Keratinocyte (primary cell): ENCODE measurements at regions not wholly inside any gene's neighbourhood (a gene's known extent, or its start where the extent isn't known, plus 50 kb on each side); places are given as distances from the start of the nearest gene placed in this dataset.

Experiments
- DNase-seq: peaks from one replicate; pipeline ENCODE4 v3.0.0-alpha.2; 2011; ENCODE audit warnings: low read depth, missing footprints, low spot score
- FAIRE-seq: peaks from 2 replicates; lab custom pipeline; 2011; peaks lifted over from hg19 to GRCh38; lab: Jason Lieb, UNC
- H2AFZ ChIP-seq: 2 replicates; pipeline ENCODE4 v1.6.0; 2012; ENCODE audit warnings: low read length, control low read depth, inconsistent platforms; ENCODE audit not compliant: control insufficient read depth
- H3K27ac ChIP-seq: 2 replicates; pipeline ENCODE4 v1.5.1; 2011; ENCODE audit warnings: low read length; ENCODE audit not compliant: control insufficient read depth, insufficient read depth
- H3K27me3 ChIP-seq: 3 replicates; pipeline ENCODE4 v1.6.0; 2011; ENCODE audit warnings: low read length; ENCODE audit not compliant: control insufficient read depth, insufficient read depth; ENCODE audit errors: extremely low read depth
- H3K36me3 ChIP-seq, 2 experiments: 2 replicates in 1 of 2; 3 replicates in 1 of 2; pipeline ENCODE4 v1.5.1; 2011; ENCODE audit warnings: low read length in 2 of 2, mild to moderate bottlenecking in 1 of 2; ENCODE audit not compliant: control insufficient read depth in 2 of 2, insufficient read depth in 2 of 2; ENCODE audit errors: extremely low read depth in 1 of 2
- H3K4me1 ChIP-seq: 3 replicates; pipeline ENCODE4 v1.5.1; 2011; ENCODE audit warnings: low read length; ENCODE audit not compliant: control insufficient read depth, insufficient read depth; ENCODE audit errors: extremely low read depth
- H3K4me2 ChIP-seq: 3 replicates; pipeline ENCODE4 v1.6.0; 2011; ENCODE audit warnings: low read depth, low read length; ENCODE audit not compliant: control insufficient read depth, insufficient read depth; ENCODE audit errors: extremely low read depth
- H3K4me3 ChIP-seq, 3 experiments: fragments of 200-600 bp in 1 of 3; sonication (generic) in 1 of 3; 2 replicates in 2 of 3; 3 replicates in 1 of 3; pipeline ENCODE4 v1.5.1; 2011 to 2016; ENCODE audit warnings: low read length in 3 of 3, mild to moderate bottlenecking in 3 of 3, control low read depth in 2 of 3, inconsistent platforms in 1 of 3, low read depth in 1 of 3, mixed read lengths in 1 of 3, mixed run types in 1 of 3, moderate library complexity in 1 of 3; ENCODE audit not compliant: control insufficient read depth in 2 of 3, insufficient read depth in 2 of 3; ENCODE audit errors: extremely low read depth in 1 of 3
- H3K79me2 ChIP-seq: 2 replicates; pipeline ENCODE4 v1.6.0; 2012; ENCODE audit warnings: low read length; ENCODE audit not compliant: control insufficient read depth, insufficient read depth
- H3K9ac ChIP-seq: 3 replicates; pipeline ENCODE4 v1.6.0; 2011; ENCODE audit warnings: low read length; ENCODE audit not compliant: control insufficient read depth, insufficient read depth; ENCODE audit errors: extremely low read depth
- H3K9me1 ChIP-seq: 3 replicates; pipeline ENCODE4 v1.6.0; 2011; ENCODE audit warnings: low read length; ENCODE audit not compliant: control insufficient read depth, insufficient read depth; ENCODE audit errors: extremely low read depth
- H3K9me3 ChIP-seq: 2 replicates; pipeline ENCODE4 v1.5.1; 2012; ENCODE audit warnings: low read depth, low read length; ENCODE audit not compliant: control insufficient read depth
- H4K20me1 ChIP-seq: 3 replicates; pipeline ENCODE4 v1.6.0; 2011; ENCODE audit warnings: low read length; ENCODE audit not compliant: control insufficient read depth, insufficient read depth; ENCODE audit errors: extremely low read depth
- CTCF ChIP-seq, 3 experiments: IDR thresholded peaks in 1 of 3; conservative IDR thresholded peaks in 1 of 3; optimal IDR thresholded peaks in 1 of 3; 2 replicates in 2 of 3; 3 replicates in 1 of 3; pipeline versions ENCODE3 to v1.5.1; 2011; ENCODE audit warnings: low read length in 3 of 3, mild to moderate bottlenecking in 3 of 3, moderate library complexity in 2 of 3, control low read depth in 1 of 3, inconsistent platforms in 1 of 3; ENCODE audit not compliant: insufficient read depth in 2 of 3; ENCODE audit errors: extremely low read depth in 1 of 3
- EZH2 ChIP-seq: IDR thresholded peaks from one replicate; pipeline ENCODE4 v1.6.1; 2012; ENCODE audit warnings: inconsistent platforms, mild to moderate bottlenecking, low read length, moderate library complexity
- dilution Hi-C: fragments of 300-500 bp; cut with MboI; formaldehyde crosslinking; loops from one replicate; pipeline ENCODE4 v1.7.0; 2020; ENCODE audit warnings: low sequenced_read_pairs; ENCODE audit not compliant: extremely low pct_ligation_motif_present

- FAIRE-seq (no peak), DNase-seq (no peak)
- no peak overlapping the region for H3K4me3 ChIP-seq
- no peak overlapping the region for H3K9ac ChIP-seq
- H3K9me3 ChIP-seq, result no peaks in the 10 kb centered on the region
- H3K4me1 ChIP-seq, result no peaks in the 10 kb centered on the region
- dilution Hi-C loops, result no loop called here
- H4K20me1 ChIP-seq, result no peaks in the 10 kb centered on the region
- no peaks in the 10 kb centered on the region for H3K27me3 ChIP-seq
- H3K36me3 ChIP-seq, result no peaks in the 10 kb centered on the region
- H3K79me2 ChIP-seq, result no peaks in the 10 kb centered on the region
- no peak overlapping the region for H3K4me2 ChIP-seq
- H3K27ac ChIP-seq, result no peak overlapping the region
- no peak overlapping the region for H2AFZ ChIP-seq
- H3K9me1 ChIP-seq, result no peaks in the 10 kb centered on the region
- TF ChIP-seq CTCF (optimal IDR thresholded peaks at IDR 0.05 in 1 of 3, IDR thresholded peaks at IDR 0.05 in 1 of 3, conservative IDR thresholded peaks at IDR 0.05 in 1 of 3; ENCODE audit: extremely low read depth in 1 of 3, insufficient read depth in 2 of 3, low read length in 3 of 3) (no peak), EZH2 (no peak)
These were observed 492.6 kb upstream of the CADM1 start for GRCh38 chr11:115996808-115997188.

- no peaks in the 10 kb centered on the region for H3K9me3 ChIP-seq
- DNase-seq (no peak), FAIRE-seq (no peak)
- no peaks in the 10 kb centered on the region for H4K20me1 ChIP-seq
- H3K9me1 ChIP-seq, result no peaks in the 10 kb centered on the region
- no peak overlapping the region for H3K27ac ChIP-seq
- H3K4me3 ChIP-seq, result no peak overlapping the region
- no peak for TF ChIP-seq CTCF (optimal IDR thresholded peaks at IDR 0.05 in 1 of 3, IDR thresholded peaks at IDR 0.05 in 1 of 3, conservative IDR thresholded peaks at IDR 0.05 in 1 of 3; ENCODE audit: extremely low read depth in 1 of 3, insufficient read depth in 2 of 3, low read length in 3 of 3)
- TF ChIP-seq EZH2, result no peak
- H3K36me3 ChIP-seq, result no peaks in the 10 kb centered on the region
- dilution Hi-C loops, result no loop called here
- H3K27me3 ChIP-seq, result no peaks in the 10 kb centered on the region
- no peak overlapping the region for H3K9ac ChIP-seq
- H3K4me2 ChIP-seq, result no peak overlapping the region
- no peaks in the 10 kb centered on the region for H3K79me2 ChIP-seq
- H2AFZ ChIP-seq, result no peak overlapping the region
- H3K4me1 ChIP-seq, result no peaks in the 10 kb centered on the region
These were observed 492.1 kb upstream of the CADM1 start for GRCh38 chr11:115996125-115996807.
